D721Med (cell line): ENCODE measurements at regions not wholly inside any gene's neighbourhood (a gene's known extent, or its start where the extent isn't known, plus 50 kb on each side); places are given as distances from the start of the nearest gene placed in this dataset.
"Not testable (repeated sequence)": the region's sequence is repeated elsewhere in the genome, so short reads cannot be mapped to it uniquely, and the experiment has no call there.

Source experiments
- DNase-seq: peaks from one replicate; pipeline ENCODE4 v3.0.0; 2011; ENCODE audit warnings: low spot score; ENCODE audit not compliant: insufficient read length
- FAIRE-seq: peaks from 2 replicates; lab custom pipeline; 2011; peaks lifted over from hg19 to GRCh38; lab: Jason Lieb, UNC
- CTCF ChIP-seq: IDR thresholded peaks from 2 replicates; pipeline ENCODE4 v1.5.1; 2012; ENCODE audit warnings: mild to moderate bottlenecking, control low read depth; ENCODE audit not compliant: insufficient read depth; ENCODE audit errors: missing control alignments

GRCh38 chrX:40530509-40530908, 50.3 kb upstream of the ATP6AP2 start:
- FAIRE-seq = no peak
- no peak for DNase-seq
- no peak for TF ChIP-seq CTCF

- no peak for DNase-seq
- FAIRE-seq = no peak
- no peak for TF ChIP-seq CTCF
Measured at GRCh38 chrX:40527543-40527942, 53.2 kb upstream of the ATP6AP2 start.

- FAIRE-seq = no peak
- no peak for TF ChIP-seq CTCF
Measured at GRCh38 chrX:40526412-40526811, 54.4 kb upstream of the ATP6AP2 start.

GRCh38 chrX:40525901-40526300, 54.9 kb upstream of the ATP6AP2 start:
- not testable (repeated sequence) for DNase-seq, FAIRE-seq

More at GRCh38 chrX:40526412-40526811, 54.4 kb upstream of the ATP6AP2 start:
- DNase-seq = no peak

GRCh38 chrX:40524423-40524822, 56.3 kb upstream of the ATP6AP2 start:
- no peak for TF ChIP-seq CTCF
- DNase-seq (no peak), FAIRE-seq (no peak)

- DNase-seq (no peak), FAIRE-seq (no peak)
- TF ChIP-seq CTCF = no peak
Measured at GRCh38 chrX:40523852-40524251, 56.9 kb upstream of the ATP6AP2 start.

- FAIRE-seq = no peak
- TF ChIP-seq CTCF = no peak
- no peak for DNase-seq
Measured at GRCh38 chrX:40521868-40522450, 58.8 kb upstream of the ATP6AP2 start.

- DNase-seq (no peak), FAIRE-seq (no peak)
- no peak for TF ChIP-seq CTCF
Measured at GRCh38 chrX:40514376-40514775, 66.4 kb upstream of the ATP6AP2 start.
